Lung (tissue), 11 donors: ENCODE measurements at regions not wholly inside any gene's neighbourhood (a gene's known extent, or its start where the extent isn't known, plus 50 kb on each side); places are given as distances from the start of the nearest gene placed in this dataset.

ENCODE experiments used
- ATAC-seq: fragments of 200-7000 bp; cut with Tn5 transposase; one replicate; pipeline ENCODE4 v1.9.1; 2020; ENCODE audit warnings: moderate number of reproducible peaks; ENCODE audit not compliant: insufficient read depth, low FRiP score
- DNase-seq, 3 donors: peaks; one replicate each; pipeline ENCODE4 v3.0.0-alpha.2; 2013 to 2017
- H3K27ac ChIP-seq, 2 donors: one replicate each; pipeline ENCODE4 v1.5.1; 2013; ENCODE audit warnings: mild to moderate bottlenecking in 2 of 2, moderate library complexity in 2 of 2, control low read depth in 1 of 2, inconsistent platforms in 1 of 2, low read depth in 1 of 2, low read length in 1 of 2
- H3K27me3 ChIP-seq, 3 donors: one replicate each; pipeline ENCODE4 v1.5.1; 2013; ENCODE audit warnings: low read length in 2 of 3; ENCODE audit not compliant: control insufficient read depth in 3 of 3, insufficient read depth in 3 of 3
- H3K36me3 ChIP-seq, 4 donors: one replicate each; pipeline ENCODE4 v1.5.1; 2013; ENCODE audit warnings: low read length in 4 of 4, mild to moderate bottlenecking in 1 of 4, moderate library complexity in 1 of 4; ENCODE audit not compliant: control insufficient read depth in 4 of 4, insufficient read depth in 4 of 4
- H3K4me1 ChIP-seq, 5 donors: one replicate each; pipeline ENCODE4 v1.5.1; 2013; ENCODE audit warnings: low read length in 5 of 5, mild to moderate bottlenecking in 2 of 5, moderate library complexity in 1 of 5; ENCODE audit not compliant: control insufficient read depth in 5 of 5, insufficient read depth in 5 of 5
- H3K4me3 ChIP-seq: one replicate; pipeline ENCODE4 v1.5.1; 2013; ENCODE audit warnings: mild to moderate bottlenecking, control low read depth, moderate library complexity
- H3K9ac ChIP-seq, 2 donors: one replicate each; pipeline ENCODE4 v1.5.1; 2013; ENCODE audit warnings: low read length in 2 of 2, control low read depth in 1 of 2; ENCODE audit not compliant: insufficient read depth in 1 of 2
- H3K9me3 ChIP-seq, 4 donors: one replicate each; pipeline ENCODE4 v1.5.1; 2013; ENCODE audit warnings: low read length in 3 of 4, mild to moderate bottlenecking in 1 of 4, moderate library complexity in 1 of 4; ENCODE audit not compliant: control insufficient read depth in 4 of 4, insufficient read depth in 3 of 4
- CTCF ChIP-seq: IDR thresholded peaks from 2 replicates; pipeline ENCODE4 v1.5.1; 2012; ENCODE audit warnings: mild to moderate bottlenecking; ENCODE audit errors: control extremely low read depth, extremely low read depth
- WGBS, 2 donors: extraction: QIAGEN DNeasy Blood & Tissue Kit; methylation state at CpG; one replicate each; pipeline ENCODE4 v1.1.7; 2013; 5-methylcytosine and 5-hydroxymethylcytosine counted together
- donor health status: control.
- donor health status: control.
- donor health status: Bipolar disorder and iron deficiency.
- donor health status: healthy.
- donor health status: DM: yes; HTN: yes; CAD: no.

- no peak overlapping the region for H3K9ac ChIP-seq
- no peak for TF ChIP-seq CTCF
- no peaks in the 10 kb centered on the region for H3K36me3 ChIP-seq
- H3K27me3 ChIP-seq, result peaks cover 0 to 6% (median 2%) of the 10 kb centered on the region in 3 donors
- no peak overlapping the region for H3K27ac ChIP-seq
- no peak overlapping the region for H3K4me3 ChIP-seq
- no peak for ATAC-seq
- no peaks in the 10 kb centered on the region for H3K9me3 ChIP-seq
- peak in 1 of 3 donors; percentile 16 for DNase-seq
- peaks cover 0 to 15% (median 0%) of the 10 kb centered on the region in 5 donors for H3K4me1 ChIP-seq
- 71 to 73% methylated on average over 4 of the region's 4 CpGs for WGBS, 2 donors
Observed at GRCh38 chr17:52536489-52536888, 378.0 kb upstream of the CA10 start.

DNA sequence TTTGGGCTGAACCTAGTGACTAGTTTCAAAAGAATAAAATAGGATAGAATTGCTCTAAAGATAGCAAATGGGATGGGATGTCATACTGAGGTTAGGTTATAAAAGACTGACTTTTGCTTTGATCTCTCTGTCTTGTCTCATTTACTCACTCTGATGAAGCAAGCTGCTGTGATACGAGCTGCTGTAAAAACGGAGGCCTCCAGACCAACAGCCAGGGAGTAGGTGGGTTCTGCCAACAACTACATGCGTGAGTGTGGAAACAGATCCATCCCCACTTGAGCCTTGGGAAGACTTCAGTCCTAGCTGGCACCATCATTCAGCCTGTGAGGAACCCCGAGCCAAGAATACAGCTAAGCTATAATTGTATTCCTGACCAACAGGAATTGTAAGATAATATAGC, 373.9 kb upstream of the CA10 start:
- ATAC-seq, result no peak
- WGBS, 2 donors, result 73 to 76% methylated on average over 4 of the region's 4 CpGs

DNA sequence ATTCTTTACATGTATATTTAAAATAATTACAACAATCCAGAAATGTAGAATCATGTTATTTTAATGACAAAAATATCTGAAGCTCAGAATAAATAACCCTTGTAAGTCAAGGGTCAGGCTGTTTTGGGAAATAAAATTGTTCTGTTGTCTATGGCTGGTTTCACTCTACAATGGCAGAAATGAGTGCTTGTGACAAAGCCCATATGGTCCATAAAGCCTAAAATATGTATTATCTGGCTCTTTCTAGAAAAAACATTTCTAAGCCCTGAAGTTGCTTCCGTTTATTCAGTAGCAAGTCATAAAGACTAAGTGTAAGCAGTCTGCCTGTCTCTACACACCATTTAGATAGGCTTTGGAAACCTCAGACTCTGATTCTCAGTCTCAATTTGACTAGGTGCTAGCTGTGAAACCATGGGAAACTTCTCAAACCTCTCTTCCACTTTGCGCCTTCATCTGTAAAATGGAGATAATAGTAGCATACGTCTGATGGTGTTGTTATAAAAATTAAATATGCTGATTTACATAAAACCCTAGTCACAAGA, 365.7 kb upstream of the CA10 start:
- DNase-seq (peak; percentile 24 to 92 (median 89)), ATAC-seq (no peak)
- Histone ChIP-seq H3K9ac (no peak overlapping the region), H3K4me1 (no peaks in the 10 kb centered on the region), H3K9me3 (no peaks in the 10 kb centered on the region), H3K36me3 (no peaks in the 10 kb centered on the region), H3K27me3 (peaks cover 0 to 9% (median 5%) of the 10 kb centered on the region in 3 donors), H3K27ac (no peak overlapping the region), H3K4me3 (no peak overlapping the region)
- no peak for TF ChIP-seq CTCF
- WGBS, 2 donors, result 72 to 80% methylated on average over 3 of the region's 3 CpGs

More for the DNA sequence above, 373.9 kb upstream of the CA10 start:
- peaks cover 0 to 15% (median 0%) of the 10 kb centered on the region in 5 donors for H3K4me1 ChIP-seq
- no peak overlapping the region for H3K9ac ChIP-seq
- DNase-seq, result no peak
- H3K36me3 ChIP-seq, result no peaks in the 10 kb centered on the region
- no peaks in the 10 kb centered on the region for H3K9me3 ChIP-seq
- H3K27me3 ChIP-seq, result peaks cover 0 to 8% (median 6%) of the 10 kb centered on the region in 3 donors
- H3K27ac ChIP-seq, result no peak overlapping the region
- TF ChIP-seq CTCF, result no peak
- no peak overlapping the region for H3K4me3 ChIP-seq

DNA sequence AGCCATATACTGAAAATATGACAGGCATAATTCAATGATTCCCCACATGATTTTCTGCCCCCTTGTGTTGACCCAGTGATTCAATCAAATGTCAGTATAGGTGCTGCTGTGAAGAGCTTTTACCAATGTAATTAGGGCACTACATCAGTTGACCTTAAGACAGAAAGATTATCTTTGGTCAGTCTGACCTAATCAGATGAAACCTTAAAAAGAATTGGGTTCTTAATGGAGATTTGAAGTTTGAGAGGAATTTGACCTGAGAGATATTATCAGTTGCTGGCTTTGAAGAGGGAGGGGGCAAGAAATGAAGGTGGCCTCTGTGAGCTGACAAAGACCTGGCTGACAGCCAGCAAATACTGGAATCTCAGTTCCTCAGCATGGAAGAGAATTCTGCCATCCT, 358.7 kb upstream of the CA10 start:
- no peaks in the 10 kb centered on the region for H3K36me3 ChIP-seq
- no peak overlapping the region for H3K9ac ChIP-seq
- H3K4me3 ChIP-seq, result no peak overlapping the region
- no peaks in the 10 kb centered on the region for H3K9me3 ChIP-seq
- H3K27me3 ChIP-seq, result peaks cover 0 to 5% (median 3%) of the 10 kb centered on the region in 3 donors
- no peaks in the 10 kb centered on the region for H3K4me1 ChIP-seq
- ATAC-seq (no peak), DNase-seq (no peak)
- H3K27ac ChIP-seq, result no peak overlapping the region
- TF ChIP-seq CTCF, result no peak
